Transverse colon (tissue), 4 donors: ENCODE measurements at regions not wholly inside any gene's neighbourhood (a gene's known extent, or its start where the extent isn't known, plus 50 kb on each side); places are given as distances from the start of the nearest gene placed in this dataset.
"Not testable (repeated sequence)": the region's sequence is repeated elsewhere in the genome, so short reads cannot be mapped to it uniquely, and the experiment has no call there.

Source experiments
- DNase-seq: peaks from one replicate; pipeline ENCODE4 v3.0.0-alpha.2; 2019
- H3K27ac ChIP-seq, 4 donors: fragments of 200-600 bp; sonication (generic); 2 replicates each; pipeline ENCODE4 v1.5.1; 2016 to 2018; ENCODE audit warnings: inconsistent platforms in 4 of 4
- H3K27me3 ChIP-seq: fragments of 200-600 bp; sonication (generic); 2 replicates; pipeline ENCODE4 v1.5.1; 2017; ENCODE audit warnings: inconsistent platforms
- H3K36me3 ChIP-seq, 4 donors: fragments of 200-600 bp; sonication (generic); 2 replicates each; pipeline ENCODE4 v1.5.1; 2017 to 2019; ENCODE audit warnings: inconsistent platforms in 4 of 4
- H3K4me1 ChIP-seq, 4 donors: fragments of 200-600 bp; sonication (generic); 2 replicates each; pipeline ENCODE4 v1.5.1; 2017 to 2020; ENCODE audit warnings: inconsistent platforms in 4 of 4
- H3K4me3 ChIP-seq, 4 donors: fragments of 200-600 bp; sonication (generic); 1 replicate in 1 of 4; 2 replicates in 3 of 4; pipeline versions ENCODE4 v1.5.1 to v1.6.1; 2017 to 2019; ENCODE audit warnings: inconsistent platforms in 4 of 4
- H3K9me3 ChIP-seq, 2 donors: fragments of 200-600 bp; sonication (generic); 2 replicates each; pipeline ENCODE4 v1.5.1; 2017 to 2019; ENCODE audit warnings: inconsistent platforms in 2 of 2
- CTCF ChIP-seq, 5 experiments: fragments of 200-600 bp in 3 of 5; fragments of 450-650 bp in 2 of 5; sonication (generic) in 3 of 5; IDR thresholded peaks; 1 replicate in 2 of 5; 2 replicates in 3 of 5; pipeline ENCODE4 v1.5.1; 2016 to 2017; ENCODE audit warnings: antibody characterized with exemption in 5 of 5, inconsistent platforms in 3 of 5, mild to moderate bottlenecking in 2 of 5, moderate library complexity in 1 of 5
- EP300 ChIP-seq: sonication (generic); formaldehyde crosslinking; IDR thresholded peaks from one replicate; pipeline ENCODE4 v1.6.1; 2017; ENCODE audit warnings: antibody characterized with exemption, low read depth
- POLR2A ChIP-seq: fragments of 450-650 bp; IDR thresholded peaks from one replicate; pipeline ENCODE4 v1.6.1; 2016; ENCODE audit warnings: antibody characterized with exemption, mild to moderate bottlenecking, moderate library complexity
- POLR2AphosphoS5 ChIP-seq, 3 donors: sonication (generic); formaldehyde crosslinking; IDR thresholded peaks; one replicate each; pipeline ENCODE4 v1.6.1; 2016; ENCODE audit warnings: antibody characterized with exemption in 3 of 3
- WGBS, 2 donors: methylation state at CpG; one replicate each; pipeline ENCODE4 v1.1.5; 2018; ENCODE audit warnings: low coverage in 1 of 2; 5-methylcytosine and 5-hydroxymethylcytosine counted together
- in situ Hi-C, 4 donors: fragments of 200-750 bp; cut with MboI; loops; one replicate each; pipeline versions ENCODE4 v1.15.0 to v1.15.1; 2017; ENCODE audit warnings: low sequenced_read_pairs in 3 of 4, low pct_ligation_motif_present in 1 of 4, low pct_unique_long_range_greater_than_20kb in 1 of 4
- intact Hi-C: fragments of 100-400 bp; cut with DNase I; formaldehyde crosslinking; loops from one replicate; pipeline ENCODE4 v1.15.1; 2023; ENCODE audit warnings: low total_unique reads

- DNase-seq, result no peak
- H3K36me3 ChIP-seq, result no peaks in the 10 kb centered on the region
- no peaks in the 10 kb centered on the region for H3K4me1 ChIP-seq
- H3K27me3 ChIP-seq, result peaks cover 5% of the 10 kb centered on the region
- no peak overlapping the region for H3K4me3 ChIP-seq
- WGBS, 2 donors, result 68% methylated on average over 7 of the region's 7 CpGs; no CpG with 5 or more reads in 1 of the 2 donors
- no peak overlapping the region for H3K27ac ChIP-seq
- in situ Hi-C loops (no loop called here), intact Hi-C loops (no loop called here)
- no peaks in the 10 kb centered on the region for H3K9me3 ChIP-seq
- TF ChIP-seq EP300, result no peak
Measured at GRCh38 chr1:47491341-47491753, 53.5 kb downstream of the FOXD2 start.

- no peak overlapping the region for H3K4me3 ChIP-seq
- intact Hi-C loops (no loop called here), in situ Hi-C loops (no loop called here)
- H3K9me3 ChIP-seq, result no peaks in the 10 kb centered on the region
- no peak for DNase-seq
- no peaks in the 10 kb centered on the region for H3K4me1 ChIP-seq
- no peak overlapping the region for H3K27ac ChIP-seq
- peaks cover 5% of the 10 kb centered on the region for H3K27me3 ChIP-seq
- TF ChIP-seq POLR2A, result no peak
- TF ChIP-seq POLR2AphosphoS5 (IDR thresholded peaks at IDR 0.05), result no peak
- TF ChIP-seq EP300, result no peak
- no peak for TF ChIP-seq CTCF (IDR thresholded peaks at IDR 0.05)
- WGBS, 2 donors, result 37 to 52% methylated on average over 7 to 8 of the region's 8 CpGs
- H3K36me3 ChIP-seq, result no peaks in the 10 kb centered on the region
Measured at GRCh38 chr1:47495176-47495713, 57.4 kb downstream of the FOXD2 start.

- Histone ChIP-seq H3K27ac (no peak overlapping the region), H3K4me1 (no peaks in the 10 kb centered on the region), H3K9me3 (no peaks in the 10 kb centered on the region), H3K36me3 (no peaks in the 10 kb centered on the region), H3K27me3 (peaks cover 5% of the 10 kb centered on the region), H3K4me3 (no peak overlapping the region)
- no peak for DNase-seq
- intact Hi-C loops (no loop called here), in situ Hi-C loops (no loop called here)
- no peak for TF ChIP-seq EP300
- TF ChIP-seq CTCF (IDR thresholded peaks at IDR 0.05), result no peak
- no peak for TF ChIP-seq POLR2A
- no peak for TF ChIP-seq POLR2AphosphoS5 (IDR thresholded peaks at IDR 0.05)
- WGBS, 2 donors, result 58 to 84% methylated on average over 3 of the region's 3 CpGs
Measured at GRCh38 chr1:47498551-47498950, 60.7 kb downstream of the FOXD2 start.

GRCh38 chr1:47501069-47501468 is 63.2 kb downstream of the FOXD2 start:
- Histone ChIP-seq H3K4me1 (no peaks in the 10 kb centered on the region), H3K27me3 (peaks cover 6% of the 10 kb centered on the region), H3K4me3 (no peak overlapping the region), H3K27ac (no peak overlapping the region), H3K36me3 (no peaks in the 10 kb centered on the region), H3K9me3 (no peaks in the 10 kb centered on the region)
- intact Hi-C loops (no loop called here), in situ Hi-C loops (no loop called here)
- 83 to 92% methylated on average over 3 to 5 of the region's 5 CpGs for WGBS, 2 donors
- DNase-seq, result no peak
- TF ChIP-seq CTCF (IDR thresholded peaks at IDR 0.05), result no peak
- TF ChIP-seq POLR2A, result no peak
- TF ChIP-seq POLR2AphosphoS5 (IDR thresholded peaks at IDR 0.05), result no peak

GRCh38 chr1:47502746-47503370 is 65.0 kb downstream of the FOXD2 start:
- H3K36me3 ChIP-seq, result no peaks in the 10 kb centered on the region
- intact Hi-C loops (no loop called here), in situ Hi-C loops (no loop called here)
- TF ChIP-seq POLR2A (no peak), CTCF (IDR thresholded peaks at IDR 0.05) (no peak), EP300 (no peak), POLR2AphosphoS5 (IDR thresholded peaks at IDR 0.05) (no peak)
- H3K27me3 ChIP-seq, result peaks cover 24% of the 10 kb centered on the region
- no peaks in the 10 kb centered on the region for H3K9me3 ChIP-seq
- no peak overlapping the region for H3K4me3 ChIP-seq
- WGBS, 2 donors, result 61 to 77% methylated on average over 4 to 11 of the region's 12 CpGs
- H3K27ac ChIP-seq, result no peak overlapping the region
- DNase-seq, result no peak
- peaks cover 0 to 4% (median 3%) of the 10 kb centered on the region in 4 donors for H3K4me1 ChIP-seq

GRCh38 chr1:47504840-47505239 is 67.0 kb downstream of the FOXD2 start:
- in situ Hi-C loops, H3K4me3 ChIP-seq, DNase-seq, H3K9me3 ChIP-seq, H3K27ac ChIP-seq, H3K36me3 ChIP-seq, intact Hi-C loops: not testable (repeated sequence)
- 100% methylated on average over 2 of the region's 4 CpGs; no CpG with 5 or more reads in 1 of the 2 donors for WGBS, 2 donors
- H3K27me3 ChIP-seq, result peaks cover 42% of the 10 kb centered on the region
- H3K4me1 ChIP-seq, result peaks cover 3 to 22% (median 16%) of the 10 kb centered on the region in 4 donors
